ENCODE measurements at regions not wholly inside any gene's neighbourhood (a gene's known extent, or its start where the extent isn't known, plus 50 kb on each side); places are given as distances from the start of the nearest gene placed in this dataset.

GRCh38 chr3:186427627-186428281 is 65.7 kb upstream of the DGKG start:
- intact Hi-C loops (cut with DNase I; ENCODE audit: low total_unique reads) = no loop called here
- Histone ChIP-seq H3K4me3 (no peak overlapping the region), H3K4me1 (peaks cover 0 to 7% (median 0%) of the 10 kb centered on the region in 6 donors), H3K27ac (no peak overlapping the region), H3K27me3 (replicated peaks in 1 of 7) (peaks cover 0 to 8% (median 0%) of the 10 kb centered on the region in 7 donors), H3K36me3 (no peaks in the 10 kb centered on the region), H3K9me3 (no peaks in the 10 kb centered on the region)
- no peak for TF ChIP-seq POLR2AphosphoS5 (IDR thresholded peaks at IDR 0.05)
- no peak for TF ChIP-seq POLR2A (IDR thresholded peaks at IDR 0.05)
- no peak for TF ChIP-seq CTCF (IDR thresholded peaks at IDR 0.05 in 8 of 11, conservative IDR thresholded peaks at IDR 0.05 in 3 of 11)
- WGBS, 5 donors = 62 to 74% (median 67%) methylated on average over 10 of the region's 10 CpGs
- no peak for DNase-seq

- no peak overlapping the region for H3K27ac ChIP-seq
- peaks cover 0 to 7% (median 0%) of the 10 kb centered on the region in 6 donors for H3K4me1 ChIP-seq
- peaks cover 0 to 8% (median 0%) of the 10 kb centered on the region in 7 donors for H3K27me3 ChIP-seq (replicated peaks in 1 of 7)
- DNase-seq = no peak
- H3K9me3 ChIP-seq = no peaks in the 10 kb centered on the region
- H3K36me3 ChIP-seq = no peaks in the 10 kb centered on the region
- H3K4me3 ChIP-seq = no peak overlapping the region
- intact Hi-C loops (cut with DNase I; ENCODE audit: low total_unique reads) = no loop called here
- 68 to 79% (median 72%) methylated on average over 10 of the region's 10 CpGs for WGBS, 5 donors
- peak in 2 of 11 experiments; percentile 10 to 18 for TF ChIP-seq CTCF (IDR thresholded peaks at IDR 0.05 in 8 of 11, conservative IDR thresholded peaks at IDR 0.05 in 3 of 11)
- no peak for TF ChIP-seq POLR2A (IDR thresholded peaks at IDR 0.05)
Measured at GRCh38 chr3:186425788-186426730, 64.0 kb upstream of the DGKG start.

GRCh38 chr3:186421946-186422345 is 59.9 kb upstream of the DGKG start:
- H3K4me3 ChIP-seq = no peak overlapping the region
- TF ChIP-seq CTCF (IDR thresholded peaks at IDR 0.05 in 8 of 11, conservative IDR thresholded peaks at IDR 0.05 in 3 of 11) (no peak), POLR2AphosphoS5 (IDR thresholded peaks at IDR 0.05) (no peak), POLR2A (IDR thresholded peaks at IDR 0.05) (no peak)
- intact Hi-C loops (cut with DNase I; ENCODE audit: low total_unique reads) = no loop called here
- no peaks in the 10 kb centered on the region for H3K36me3 ChIP-seq
- DNase-seq = no peak
- no peak overlapping the region for H3K27ac ChIP-seq
- peaks cover 0 to 8% (median 0%) of the 10 kb centered on the region in 7 donors for H3K27me3 ChIP-seq (replicated peaks in 1 of 7)
- H3K9me3 ChIP-seq = no peaks in the 10 kb centered on the region
- H3K4me1 ChIP-seq = peaks cover 0 to 7% (median 0%) of the 10 kb centered on the region in 6 donors

- no peak for DNase-seq
- WGBS, 5 donors = 56 to 80% (median 76%) methylated on average over 6 of the region's 6 CpGs
- intact Hi-C loops (cut with DNase I; ENCODE audit: low total_unique reads) = no loop called here
- TF ChIP-seq POLR2AphosphoS5 (IDR thresholded peaks at IDR 0.05) (no peak), CTCF (IDR thresholded peaks at IDR 0.05 in 8 of 11, conservative IDR thresholded peaks at IDR 0.05 in 3 of 11) (no peak), POLR2A (IDR thresholded peaks at IDR 0.05) (no peak)
- peaks cover 6 to 13% (median 12%) of the 10 kb centered on the region in 6 donors for H3K4me1 ChIP-seq
- no peaks in the 10 kb centered on the region for H3K9me3 ChIP-seq
- H3K27ac ChIP-seq = no peak overlapping the region
- no peaks in the 10 kb centered on the region for H3K36me3 ChIP-seq
- H3K27me3 ChIP-seq (replicated peaks in 1 of 7) = peaks cover 0 to 8% (median 0%) of the 10 kb centered on the region in 7 donors
- no peak overlapping the region for H3K4me3 ChIP-seq
Measured at GRCh38 chr3:186418671-186419145, 56.7 kb upstream of the DGKG start.
